H1 (cell line): ENCODE measurements at regions not wholly inside any gene's neighbourhood (a gene's known extent, or its start where the extent isn't known, plus 50 kb on each side); places are given as distances from the start of the nearest gene placed in this dataset.

ENCODE experiments used
- CTCF ChIA-PET: fragments of 300-600 bp; sonication (Branson Sonifier 250); formaldehyde crosslinking; loops from one replicate; lab custom pipeline; 2021; ENCODE audit not compliant: partially characterized antibody; lab: Charles Lee
- POLR2A ChIA-PET: fragments of 300-600 bp; sonication (Branson Sonifier 250); formaldehyde crosslinking; loops from one replicate; lab custom pipeline; 2021; ENCODE audit warnings: inconsistent platforms; ENCODE audit not compliant: partially characterized antibody; lab: Charles Lee
- DNase-seq, 2 experiments: peaks; one replicate each; pipeline versions ENCODE4 v3.0.0 to v3.0.0-alpha.2; 2010 to 2022; ENCODE audit warnings: low spot score in 2 of 2, low read depth in 1 of 2, mixed read lengths in 1 of 2
- FAIRE-seq: peaks from 2 replicates; lab custom pipeline; 2011; peaks lifted over from hg19 to GRCh38; lab: Jason Lieb, UNC
- H2AFZ ChIP-seq: 2 replicates; pipeline ENCODE4 v1.8.1; 2012; ENCODE audit warnings: low read length, inconsistent platforms
- H2AK5ac ChIP-seq: 2 replicates; pipeline ENCODE4 v1.6.1; 2013; ENCODE audit warnings: low read depth, low read length
- H2BK120ac ChIP-seq: replicated peaks from 2 replicates; pipeline ENCODE3; 2013; ENCODE audit warnings: low read depth, low read length, inconsistent platforms
- H2BK12ac ChIP-seq: 2 replicates; pipeline ENCODE4 v1.6.1; 2013; ENCODE audit warnings: low read depth, low read length
- H2BK15ac ChIP-seq: 2 replicates; pipeline ENCODE4 v1.6.1; 2013; ENCODE audit warnings: low read length
- H2BK20ac ChIP-seq: 2 replicates; pipeline ENCODE4 v1.6.1; 2013; ENCODE audit warnings: low read length
- H2BK5ac ChIP-seq: 2 replicates; pipeline ENCODE4 v1.6.1; 2013; ENCODE audit warnings: low read depth, low read length
- H3K14ac ChIP-seq: 2 replicates; pipeline ENCODE4 v1.6.1; 2013; ENCODE audit warnings: inconsistent platforms; ENCODE audit not compliant: insufficient read length
- H3K18ac ChIP-seq: 2 replicates; pipeline ENCODE4 v1.6.1; 2013; ENCODE audit warnings: low read length; ENCODE audit errors: extremely low read depth
- H3K23ac ChIP-seq: 2 replicates; pipeline ENCODE4 v1.6.1; 2013; ENCODE audit warnings: inconsistent platforms; ENCODE audit not compliant: insufficient read length
- H3K23me2 ChIP-seq: 2 replicates; pipeline ENCODE4 v1.6.1; 2013; ENCODE audit warnings: low read depth, low read length
- H3K27ac ChIP-seq: 2 replicates; pipeline ENCODE4 v1.6.1; 2011; ENCODE audit warnings: low read depth, low read length, inconsistent platforms
- H3K27me3 ChIP-seq, 4 experiments: replicated peaks in 1 of 4; 1 replicate in 1 of 4; 2 replicates in 3 of 4; pipeline versions ENCODE4 v1.6.1 to v1.8.1; 2011 to 2013; ENCODE audit warnings: low read length in 3 of 4, mild to moderate bottlenecking in 3 of 4, inconsistent platforms in 2 of 4, mixed read lengths in 2 of 4, moderate library complexity in 1 of 4; ENCODE audit not compliant: control insufficient read depth in 3 of 4, insufficient read depth in 3 of 4; ENCODE audit errors: extremely low read depth in 1 of 4
- H3K36me3 ChIP-seq, 4 experiments: 2 replicates each; pipeline versions ENCODE4 v1.6.1 to v1.8.1; 2011 to 2013; ENCODE audit warnings: mild to moderate bottlenecking in 4 of 4, low read length in 3 of 4, moderate library complexity in 2 of 4, control low read depth in 1 of 4, inconsistent platforms in 1 of 4; ENCODE audit not compliant: insufficient read depth in 4 of 4, control insufficient read depth in 2 of 4
- H3K4ac ChIP-seq: replicated peaks from 2 replicates; pipeline ENCODE3; 2013; ENCODE audit warnings: low read length, low read depth, mixed read lengths, inconsistent platforms; ENCODE audit not compliant: insufficient read length
- H3K4me1 ChIP-seq, 4 experiments: replicated peaks in 1 of 4; 1 replicate in 1 of 4; 2 replicates in 3 of 4; pipeline versions ENCODE4 v1.6.1 to v1.8.1; 2011 to 2013; ENCODE audit warnings: low read length in 3 of 4, inconsistent platforms in 2 of 4, mixed read lengths in 1 of 4; ENCODE audit not compliant: insufficient read depth in 4 of 4, control insufficient read depth in 3 of 4
- H3K4me2 ChIP-seq, 2 experiments: 2 replicates each; pipeline versions ENCODE4 v1.6.1 to v1.8.1; 2011 to 2013; ENCODE audit warnings: low read depth in 2 of 2, low read length in 2 of 2, control low read depth in 1 of 2, inconsistent platforms in 1 of 2, mild to moderate bottlenecking in 1 of 2; ENCODE audit not compliant: insufficient read depth in 1 of 2
- H3K4me3 ChIP-seq, 4 experiments: fragments of 200-600, 300-600 bp in 1 of 4; sonication (generic), shearing (Covaris generic), sonication (Bioruptor Twin) in 1 of 4; 2 replicates each; pipeline versions ENCODE4 v1.5.1 to v1.8.1; 2011 to 2016; ENCODE audit warnings: low read length in 4 of 4, low read depth in 3 of 4, control low read depth in 2 of 4, inconsistent platforms in 2 of 4, mild to moderate bottlenecking in 2 of 4, mixed read lengths in 1 of 4, moderate library complexity in 1 of 4; ENCODE audit not compliant: insufficient read depth in 2 of 4; ENCODE audit errors: extremely low read depth in 1 of 4
- H3K56ac ChIP-seq: replicated peaks from 2 replicates; pipeline ENCODE3; 2013; ENCODE audit warnings: low read depth, mild to moderate bottlenecking, mixed read lengths, low read length, inconsistent platforms; ENCODE audit not compliant: insufficient read length
- H3K79me1 ChIP-seq: 2 replicates; pipeline ENCODE4 v1.6.1; 2013; ENCODE audit warnings: low read depth, low read length, control low read depth
- H3K79me2 ChIP-seq, 2 experiments: 2 replicates each; pipeline versions ENCODE4 v1.6.1 to v1.8.1; 2012 to 2013; ENCODE audit warnings: low read length in 2 of 2, mild to moderate bottlenecking in 2 of 2, inconsistent platforms in 1 of 2; ENCODE audit not compliant: insufficient read depth in 2 of 2, control insufficient read depth in 1 of 2
- H3K9ac ChIP-seq, 4 experiments: replicated peaks in 1 of 4; 1 replicate in 1 of 4; 2 replicates in 3 of 4; pipeline versions ENCODE4 v1.6.1 to v1.8.1; 2011 to 2013; ENCODE audit warnings: low read depth in 3 of 4, low read length in 3 of 4, control low read depth in 2 of 4, mild to moderate bottlenecking in 2 of 4, moderate library complexity in 2 of 4, inconsistent platforms in 1 of 4; ENCODE audit errors: extremely low read depth in 1 of 4
- H3K9me3 ChIP-seq, 2 experiments: 2 replicates each; pipeline versions ENCODE4 v1.6.1 to v1.8.1; 2012 to 2013; ENCODE audit warnings: mild to moderate bottlenecking in 2 of 2, moderate library complexity in 2 of 2, control low read depth in 1 of 2, inconsistent platforms in 1 of 2, low read depth in 1 of 2, low read length in 1 of 2, mixed read lengths in 1 of 2; ENCODE audit not compliant: insufficient read depth in 2 of 2
- H4K20me1 ChIP-seq, 2 experiments: replicated peaks in 1 of 2; 2 replicates each; pipeline versions ENCODE3 to v1.8.1; 2011 to 2013; ENCODE audit warnings: inconsistent platforms in 2 of 2, low read length in 2 of 2, mild to moderate bottlenecking in 1 of 2; ENCODE audit not compliant: insufficient read depth in 2 of 2, control insufficient read depth in 1 of 2
- H4K5ac ChIP-seq: 2 replicates; pipeline ENCODE4 v1.6.1; 2013; ENCODE audit warnings: low read length, low read depth, mixed read lengths, inconsistent platforms; ENCODE audit not compliant: insufficient read length
- H4K8ac ChIP-seq: 2 replicates; pipeline ENCODE4 v1.8.0; 2013; ENCODE audit warnings: mild to moderate bottlenecking, moderate library complexity, low read length, inconsistent platforms; ENCODE audit not compliant: insufficient read depth; ENCODE audit errors: extremely low read depth
- H4K91ac ChIP-seq: replicated peaks from 2 replicates; pipeline ENCODE3; 2013; ENCODE audit warnings: low read length, mixed read lengths, inconsistent platforms; ENCODE audit not compliant: insufficient read length
- BCL11A ChIP-seq, 2 experiments: IDR thresholded peaks; one replicate each; pipeline ENCODE4 v1.6.1; 2011; ENCODE audit warnings: low read depth in 2 of 2, low read length in 2 of 2, mild to moderate bottlenecking in 2 of 2
- EGR1 ChIP-seq: IDR thresholded peaks from 2 replicates; pipeline ENCODE4 v1.6.1; 2011; ENCODE audit warnings: low read depth, low read length, borderline replicate concordance
- FOSL1 ChIP-seq: IDR thresholded peaks from 2 replicates; pipeline ENCODE4 v1.6.1; 2011; ENCODE audit warnings: mild to moderate bottlenecking, low read depth, low read length, moderate library complexity; ENCODE audit not compliant: insufficient read depth
- POLR2A ChIP-seq, 2 experiments: IDR thresholded peaks; 1 replicate in 1 of 2; 2 replicates in 1 of 2; pipeline ENCODE4 v1.6.1; 2011; ENCODE audit warnings: low read depth in 2 of 2, low read length in 2 of 2, mild to moderate bottlenecking in 2 of 2; ENCODE audit errors: control extremely low read depth in 1 of 2
- POU5F1 ChIP-seq: IDR thresholded peaks from 2 replicates; pipeline ENCODE4 v1.6.1; 2011; ENCODE audit warnings: low read depth, mild to moderate bottlenecking, low read length, moderate library complexity
- RNF2 ChIP-seq: fragments of 200-900, 300-1000 bp; sonication (generic); IDR thresholded peaks from 2 replicates; pipeline ENCODE4 v1.7.1; 2016; ENCODE audit warnings: borderline replicate concordance, low read depth, mild to moderate bottlenecking, antibody characterized with exemption, low read length; ENCODE audit not compliant: poor library complexity, severe bottlenecking; ENCODE audit errors: missing control alignments
- SIN3A ChIP-seq, 2 experiments: IDR thresholded peaks in 1 of 2; conservative IDR thresholded peaks in 1 of 2; 2 replicates each; pipeline ENCODE4 v1.6.1; 2011 to 2012; ENCODE audit warnings: low read length in 2 of 2, improper control_type of control experiment in 1 of 2, low read depth in 1 of 2, mild to moderate bottlenecking in 1 of 2
- WGBS, 2 experiments: shearing (Covaris generic) in 1 of 2; methylation state at CpG; one replicate each; pipeline versions ENCODE4 v1.1.6 to v1.1.7; 2013 to 2015; ENCODE audit warnings: low lambda C conversion rate in 2 of 2, mixed read lengths in 2 of 2, inconsistent platforms in 1 of 2, low coverage in 1 of 2, missing lambda C conversion rate in 1 of 2; ENCODE audit not compliant: insufficient replicate concordance in 2 of 2, insufficient coverage in 1 of 2, insufficient read length in 1 of 2; ENCODE audit errors: extremely low coverage in 1 of 2, missing lambda C conversion rate in 1 of 2; 5-methylcytosine and 5-hydroxymethylcytosine counted together

DNA sequence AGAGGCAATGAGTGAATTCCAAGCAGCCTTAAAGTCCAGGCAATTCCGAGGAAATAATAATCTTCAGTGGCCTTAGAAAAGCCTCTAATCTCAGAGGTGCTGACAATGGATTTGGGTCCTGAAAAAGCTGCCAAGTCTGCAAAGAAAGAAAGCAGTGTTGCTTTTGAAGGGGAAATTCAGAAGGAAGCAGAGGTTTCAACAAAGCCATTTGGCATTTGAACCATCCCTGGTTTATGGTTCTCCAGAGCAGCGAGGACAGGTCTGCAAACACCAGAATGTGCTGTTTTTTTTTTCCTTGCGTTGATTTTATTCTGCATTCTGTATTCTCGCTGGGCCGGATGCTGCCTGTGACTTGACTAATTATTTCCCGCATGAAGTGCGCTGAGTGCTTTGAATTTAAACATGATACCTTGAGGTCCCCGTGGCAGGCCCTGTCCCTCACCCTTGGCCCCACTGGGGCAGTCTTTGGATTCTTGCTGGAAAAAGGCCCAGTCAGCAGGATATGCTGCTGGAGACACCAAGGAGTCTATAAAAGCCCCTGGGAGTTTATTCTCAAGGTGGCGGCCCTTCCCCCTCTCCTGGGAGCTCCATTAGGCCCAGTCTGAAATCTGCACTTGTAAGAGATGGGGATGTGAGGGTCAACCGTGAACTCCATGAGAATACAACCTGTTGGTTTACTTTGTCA, 338.3 kb downstream of the HAPSTR1 start:
- no peak overlapping the region for H3K23ac ChIP-seq
- H2BK12ac ChIP-seq = no peak overlapping the region
- 86% methylated on average over 10 of the region's 10 CpGs; no CpG with 5 or more reads in 1 of the 2 experiments for WGBS, 2 experiments
- no peak overlapping the region for H3K4me2 ChIP-seq
- no peaks in the 10 kb centered on the region for H3K79me1 ChIP-seq
- H3K36me3 ChIP-seq = no peaks in the 10 kb centered on the region
- H3K23me2 ChIP-seq = no peaks in the 10 kb centered on the region; the same call in 1 of the 2 replicates
- H2AK5ac ChIP-seq = no peak overlapping the region
- no peak overlapping the region for H4K8ac ChIP-seq
- H3K4me3 ChIP-seq = no peak overlapping the region
- no peaks in the 10 kb centered on the region for H4K20me1 ChIP-seq
- H4K91ac ChIP-seq = no peak overlapping the region
- H2BK15ac ChIP-seq = no peak overlapping the region
- no peak overlapping the region for H2BK5ac ChIP-seq
- DNase-seq (no peak), FAIRE-seq (no peak)
- no peak overlapping the region for H3K4ac ChIP-seq
- H3K9ac ChIP-seq = no peak overlapping the region
- H4K5ac ChIP-seq = no peak overlapping the region
- no peak overlapping the region for H2AFZ ChIP-seq
- no peak overlapping the region for H2BK20ac ChIP-seq
- no peaks in the 10 kb centered on the region for H3K79me2 ChIP-seq
- CTCF ChIA-PET = interaction anchor here (0.6 kb wide), 1 partner anchor 56 kb away, joined by 3 read pairs; no protein-coding TSS in a partner anchor
- no peak overlapping the region for H3K56ac ChIP-seq
- POLR2A ChIA-PET = no interaction called here
- no peak overlapping the region for H2BK120ac ChIP-seq
- no peak overlapping the region for H3K27ac ChIP-seq
- H3K9me3 ChIP-seq = no peaks in the 10 kb centered on the region
- peaks cover 0 to 3% (median 0%) of the 10 kb centered on the region in 4 experiments; a peak in 2 of 7 replicates for H3K4me1 ChIP-seq
- no peak overlapping the region for H3K14ac ChIP-seq
- no peak for TF ChIP-seq RNF2
- TF ChIP-seq POU5F1 = no peak
- TF ChIP-seq BCL11A (IDR thresholded peaks at IDR 0.05; ENCODE audit: low read depth in 2 of 2, low read length in 2 of 2) = no peak
- no peak for TF ChIP-seq FOSL1
- no peak for TF ChIP-seq POLR2A (IDR thresholded peaks at IDR 0.05; ENCODE audit: control extremely low read depth in 1 of 2, low read depth in 2 of 2, low read length in 2 of 2)
- TF ChIP-seq SIN3A (conservative IDR thresholded peaks at IDR 0.05 in 1 of 2, IDR thresholded peaks at IDR 0.05 in 1 of 2; ENCODE audit: low read depth in 1 of 2, low read length in 2 of 2) = no peak
- no peak for TF ChIP-seq EGR1
- TF ChIP-seq, all 59 proteins: peak for 0
- Histone ChIP-seq H3K27me3 (no peaks in the 10 kb centered on the region; a peak in 1 of 7 replicates), H3K18ac (no peak overlapping the region)
